A549 (cell line): ENCODE measurements at regions not wholly inside any gene's neighbourhood (a gene's known extent, or its start where the extent isn't known, plus 50 kb on each side); places are given as distances from the start of the nearest gene placed in this dataset.

Source experiments
- ATAC-seq, 2 experiments: fragments of 200-7000 bp in 1 of 2; fragments of >200 bp in 1 of 2; cut with Nextera tagmentation in 1 of 2; cut with Tn5 transposase in 1 of 2; 3 replicates each; pipeline versions ENCODE4 v1.8.0 to v1.9.1; 2018 to 2020; ENCODE audit warnings: mild to moderate bottlenecking in 1 of 2, moderate library complexity in 1 of 2
- CTCF ChIA-PET: fragments of 300-600 bp; sonication (Branson Sonifier 250); formaldehyde crosslinking; extraction: SDS; loops from one replicate; lab custom pipeline; 2021; ENCODE audit warnings: antibody characterized with exemption, inconsistent platforms; lab: Yijun Ruan, JAX
- POLR2A ChIA-PET: fragments of 350-600 bp; formaldehyde crosslinking; extraction: SDS; loops from one replicate; lab custom pipeline; 2021; ENCODE audit warnings: antibody characterized with exemption, inconsistent platforms; lab: Yijun Ruan, JAX
- DNase-seq, 2 experiments: peaks; one replicate each; pipeline versions ENCODE4 v3.0.0 to v3.0.0-alpha.2; 2011 to 2016; ENCODE audit warnings: low read depth in 1 of 2, low spot score in 1 of 2
- FAIRE-seq: peaks from 2 replicates; lab custom pipeline; 2011; peaks lifted over from hg19 to GRCh38; lab: Jason Lieb, UNC
- H3K27ac ChIP-seq, 2 experiments: fragments of >200 bp; sonication (Bioruptor Twin); formaldehyde crosslinking; 3 replicates each; pipeline ENCODE4 v1.5.1; 2016 to 2017
- H3K4me1 ChIP-seq: fragments of >200 bp; sonication (Bioruptor Twin); formaldehyde crosslinking; 3 replicates; pipeline ENCODE4 v1.6.1; 2016
- H3K4me2 ChIP-seq: fragments of >200 bp; sonication (Bioruptor Twin); formaldehyde crosslinking; 3 replicates; pipeline ENCODE4 v1.6.1; 2016
- H3K4me3 ChIP-seq: fragments of >200 bp; sonication (Bioruptor Twin); formaldehyde crosslinking; 3 replicates; pipeline ENCODE4 v1.5.1; 2016
- H3K9me3 ChIP-seq: fragments of >200 bp; sonication (Bioruptor Twin); formaldehyde crosslinking; 3 replicates; pipeline ENCODE4 v1.6.1; 2016
- BHLHE40 ChIP-seq: IDR thresholded peaks from 2 replicates; pipeline ENCODE4 v1.6.1; 2012; ENCODE audit warnings: low read depth, low read length, inconsistent platforms
- CBX8 ChIP-seq: fragments of 200-600 bp; sonication (generic); IDR thresholded peaks from 2 replicates; pipeline ENCODE4 v1.6.1; 2016
- CHD4 ChIP-seq: fragments of 200-600 bp; sonication (generic); IDR thresholded peaks from 2 replicates; pipeline ENCODE4 v1.6.1; 2016; ENCODE audit warnings: antibody characterized with exemption, mild to moderate bottlenecking, borderline replicate concordance
- FOXS1 ChIP-seq: fragments of 250-450 bp; sonication (Bioruptor Pico); IDR thresholded peaks from 2 replicates; pipeline ENCODE4 v1.5.0; 2020; ENCODE audit warnings: mild to moderate bottlenecking, moderate library complexity
- GATA3 ChIP-seq: IDR thresholded peaks from 2 replicates; pipeline ENCODE4 v1.6.1; 2012; ENCODE audit warnings: borderline replicate concordance
- HEYL ChIP-seq: fragments of 250-450 bp; sonication (Bioruptor Pico); IDR thresholded peaks from 2 replicates; pipeline ENCODE4 v1.8.0; 2021; ENCODE audit warnings: mild to moderate bottlenecking, moderate library complexity
- JUN ChIP-seq, 2 experiments: fragments of >200 bp; sonication (Bioruptor Twin); formaldehyde crosslinking; IDR thresholded peaks; 2 replicates in 1 of 2; 3 replicates in 1 of 2; pipeline ENCODE4 v1.6.1; 2016 to 2017
- KDM1A ChIP-seq: fragments of 200-600 bp; sonication (generic); IDR thresholded peaks from 2 replicates; pipeline ENCODE4 v1.6.1; 2016; ENCODE audit warnings: low read depth, mild to moderate bottlenecking
- NPAS2 ChIP-seq: fragments of 250-450 bp; sonication (Bioruptor Pico); IDR thresholded peaks from 2 replicates; pipeline ENCODE4 v1.8.0; 2022; ENCODE audit warnings: mild to moderate bottlenecking, moderate library complexity, borderline replicate concordance
- POLR2A ChIP-seq: IDR thresholded peaks from 2 replicates; pipeline ENCODE4 v1.6.1; 2012; ENCODE audit warnings: mild to moderate bottlenecking, low read length
- RAD21 ChIP-seq, 2 experiments: fragments of >200 bp in 1 of 2; sonication (Bioruptor Twin) in 1 of 2; formaldehyde crosslinking in 1 of 2; IDR thresholded peaks in 1 of 2; conservative IDR thresholded peaks in 1 of 2; 2 replicates in 1 of 2; 3 replicates in 1 of 2; pipeline ENCODE4 v1.6.1; 2012 to 2018; ENCODE audit warnings: inconsistent platforms in 1 of 2
- RFX5 ChIP-seq: fragments of 450-650 bp; IDR thresholded peaks from 2 replicates; pipeline ENCODE4 v1.7.1; 2014; ENCODE audit warnings: antibody characterized with exemption, mild to moderate bottlenecking, moderate library complexity
- RNF2 ChIP-seq: fragments of 200-600 bp; sonication (generic); IDR thresholded peaks from 2 replicates; pipeline ENCODE4 v1.6.1; 2016; ENCODE audit warnings: low read depth, mild to moderate bottlenecking, antibody characterized with exemption, moderate library complexity, borderline replicate concordance
- TP53 ChIP-seq: fragments of 250-450 bp; sonication (Bioruptor Pico); IDR thresholded peaks from 2 replicates; pipeline ENCODE4 v1.5.0; 2021; ENCODE audit warnings: mild to moderate bottlenecking, moderate library complexity
- ZNF302 ChIP-seq: fragments of 250-450 bp; sonication (Bioruptor Pico); IDR thresholded peaks from 2 replicates; pipeline ENCODE4 v1.9.0; 2021; ENCODE audit warnings: inconsistent platforms, mild to moderate bottlenecking, moderate library complexity
- WGBS: methylation state at CpG from one replicate; pipeline ENCODE4 v1.1.6; 2017; ENCODE audit errors: missing lambda C conversion rate; 5-methylcytosine and 5-hydroxymethylcytosine counted together
- TF ChIP-seq, protein P1 (sequence below): fragments of 250-450 bp; sonication (Bioruptor Pico); IDR thresholded peaks from 2 replicates; pipeline ENCODE4 v1.5.0; 2021; ENCODE audit warnings: mild to moderate bottlenecking, moderate library complexity, borderline replicate concordance
- TF ChIP-seq, protein P2 (sequence below): fragments of 200-600 bp; sonication (generic); IDR thresholded peaks from 2 replicates; pipeline ENCODE4 v1.6.1; 2016; ENCODE audit warnings: antibody characterized with exemption, mild to moderate bottlenecking, moderate library complexity
- TF ChIP-seq, protein P3 (sequence below): IDR thresholded peaks from 2 replicates; pipeline ENCODE4 v1.6.1; 2012
- TF ChIP-seq, protein P4 (sequence below): fragments of >200 bp; sonication (Bioruptor Twin); formaldehyde crosslinking; IDR thresholded peaks from 2 replicates; pipeline ENCODE4 v1.6.1; 2016

DNA sequence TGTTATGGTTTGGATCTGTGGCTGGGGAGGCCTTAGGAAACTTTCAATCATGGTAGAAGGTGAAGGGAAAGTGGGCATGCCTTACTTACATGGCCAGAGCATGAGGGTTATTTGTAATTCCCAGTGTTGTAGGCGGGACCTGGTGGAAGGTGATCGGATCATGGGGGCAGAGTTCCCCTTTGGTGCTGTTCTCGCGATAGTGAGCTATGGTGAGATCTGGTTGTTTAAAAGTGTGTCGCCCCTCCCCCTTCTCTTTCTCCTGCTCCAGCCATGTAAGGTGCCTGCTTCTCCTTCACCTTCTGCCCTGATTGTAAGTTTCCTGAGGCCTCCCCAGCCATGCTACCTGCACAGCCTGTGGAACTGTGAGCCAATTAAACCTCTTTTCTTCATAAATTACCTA lies 145.8 kb downstream of the TFAP2C start:
- TF ChIP-seq, protein P1, sequence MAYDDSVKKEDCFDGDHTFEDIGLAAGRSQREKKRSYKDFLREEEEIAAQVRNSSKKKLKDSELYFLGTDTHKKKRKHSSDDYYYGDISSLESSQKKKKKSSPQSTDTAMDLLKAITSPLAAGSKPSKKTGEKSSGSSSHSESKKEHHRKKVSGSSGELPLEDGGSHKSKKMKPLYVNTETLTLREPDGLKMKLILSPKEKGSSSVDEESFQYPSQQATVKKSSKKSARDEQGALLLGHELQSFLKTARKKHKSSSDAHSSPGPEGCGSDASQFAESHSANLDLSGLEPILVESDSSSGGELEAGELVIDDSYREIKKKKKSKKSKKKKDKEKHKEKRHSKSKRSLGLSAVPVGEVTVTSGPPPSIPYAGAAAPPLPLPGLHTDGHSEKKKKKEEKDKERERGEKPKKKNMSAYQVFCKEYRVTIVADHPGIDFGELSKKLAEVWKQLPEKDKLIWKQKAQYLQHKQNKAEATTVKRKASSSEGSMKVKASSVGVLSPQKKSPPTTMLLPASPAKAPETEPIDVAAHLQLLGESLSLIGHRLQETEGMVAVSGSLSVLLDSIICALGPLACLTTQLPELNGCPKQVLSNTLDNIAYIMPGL (CRISPR knock-in tag), result no peak
- WGBS, result 93% methylated on average over 5 of the region's 5 CpGs
- Histone ChIP-seq H3K9me3 (no peaks in the 10 kb centered on the region), H3K27ac (no peak overlapping the region), H3K4me2 (no peak overlapping the region), H3K4me3 (no peak overlapping the region), H3K4me1 (peaks cover 22% of the 10 kb centered on the region)
- CTCF ChIA-PET, result no interaction called here
- no peak for ATAC-seq
- no peak for DNase-seq
- FAIRE-seq, result no peak
- POLR2A ChIA-PET, result no interaction called here

DNA sequence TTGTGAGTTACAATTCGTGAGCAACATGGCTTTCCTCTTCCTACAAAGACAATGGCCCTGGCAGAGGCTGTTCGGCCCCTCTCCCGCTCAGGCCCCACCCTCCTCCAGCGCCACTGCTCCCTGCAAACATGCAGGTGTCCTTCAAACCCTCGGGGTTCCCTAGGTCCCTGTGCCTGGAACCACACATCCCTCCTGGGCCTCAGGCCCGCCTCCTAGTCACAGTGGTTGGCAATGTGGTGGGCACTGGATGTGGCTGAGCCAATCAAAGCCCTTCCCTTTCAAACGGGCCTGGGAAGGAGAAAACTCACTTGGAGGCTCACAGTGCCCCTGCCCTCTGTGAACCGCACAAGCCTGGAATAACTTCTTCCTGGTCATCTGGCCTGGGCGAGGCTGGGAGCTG lies 147.2 kb downstream of the TFAP2C start:
- peak overlapping the region in 1 of 2 experiments; percentile 24; a peak in 2 of 6 replicates for H3K27ac ChIP-seq
- peaks cover 36% of the 10 kb centered on the region for H3K4me1 ChIP-seq
- FAIRE-seq (no peak), DNase-seq (no peak), ATAC-seq (peak in 1 of 2 experiments; percentile 7; a peak in 1 of 6 replicates)
- H3K4me2 ChIP-seq, result no peak overlapping the region
- H3K9me3 ChIP-seq, result no peaks in the 10 kb centered on the region
- H3K4me3 ChIP-seq, result no peak overlapping the region
- ChIA-PET POLR2A (no interaction called here), CTCF (no interaction called here)
- 89% methylated on average over 7 of the region's 9 CpGs for WGBS
- TF ChIP-seq NPAS2 (CRISPR knock-in tag) (no peak), FOXS1 (CRISPR knock-in tag) (no peak), ZNF302 (CRISPR knock-in tag) (no peak), POLR2A (no peak), BHLHE40 (no peak), RFX5 (no peak), CBX8 (no peak), RNF2 (no peak), KDM1A (no peak), TP53 (no peak), CHD4 (no peak), JUN (IDR thresholded peaks at IDR 0.05) (no peak), HEYL (CRISPR knock-in tag) (no peak), GATA3 (no peak), RAD21 (conservative IDR thresholded peaks at IDR 0.05 in 1 of 2, IDR thresholded peaks at IDR 0.05 in 1 of 2) (no peak)
- TF ChIP-seq, protein P2, sequence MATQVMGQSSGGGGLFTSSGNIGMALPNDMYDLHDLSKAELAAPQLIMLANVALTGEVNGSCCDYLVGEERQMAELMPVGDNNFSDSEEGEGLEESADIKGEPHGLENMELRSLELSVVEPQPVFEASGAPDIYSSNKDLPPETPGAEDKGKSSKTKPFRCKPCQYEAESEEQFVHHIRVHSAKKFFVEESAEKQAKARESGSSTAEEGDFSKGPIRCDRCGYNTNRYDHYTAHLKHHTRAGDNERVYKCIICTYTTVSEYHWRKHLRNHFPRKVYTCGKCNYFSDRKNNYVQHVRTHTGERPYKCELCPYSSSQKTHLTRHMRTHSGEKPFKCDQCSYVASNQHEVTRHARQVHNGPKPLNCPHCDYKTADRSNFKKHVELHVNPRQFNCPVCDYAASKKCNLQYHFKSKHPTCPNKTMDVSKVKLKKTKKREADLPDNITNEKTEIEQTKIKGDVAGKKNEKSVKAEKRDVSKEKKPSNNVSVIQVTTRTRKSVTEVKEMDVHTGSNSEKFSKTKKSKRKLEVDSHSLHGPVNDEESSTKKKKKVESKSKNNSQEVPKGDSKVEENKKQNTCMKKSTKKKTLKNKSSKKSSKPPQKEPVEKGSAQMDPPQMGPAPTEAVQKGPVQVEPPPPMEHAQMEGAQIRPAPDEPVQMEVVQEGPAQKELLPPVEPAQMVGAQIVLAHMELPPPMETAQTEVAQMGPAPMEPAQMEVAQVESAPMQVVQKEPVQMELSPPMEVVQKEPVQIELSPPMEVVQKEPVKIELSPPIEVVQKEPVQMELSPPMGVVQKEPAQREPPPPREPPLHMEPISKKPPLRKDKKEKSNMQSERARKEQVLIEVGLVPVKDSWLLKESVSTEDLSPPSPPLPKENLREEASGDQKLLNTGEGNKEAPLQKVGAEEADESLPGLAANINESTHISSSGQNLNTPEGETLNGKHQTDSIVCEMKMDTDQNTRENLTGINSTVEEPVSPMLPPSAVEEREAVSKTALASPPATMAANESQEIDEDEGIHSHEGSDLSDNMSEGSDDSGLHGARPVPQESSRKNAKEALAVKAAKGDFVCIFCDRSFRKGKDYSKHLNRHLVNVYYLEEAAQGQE, result no peak
- TF ChIP-seq, protein P3, sequence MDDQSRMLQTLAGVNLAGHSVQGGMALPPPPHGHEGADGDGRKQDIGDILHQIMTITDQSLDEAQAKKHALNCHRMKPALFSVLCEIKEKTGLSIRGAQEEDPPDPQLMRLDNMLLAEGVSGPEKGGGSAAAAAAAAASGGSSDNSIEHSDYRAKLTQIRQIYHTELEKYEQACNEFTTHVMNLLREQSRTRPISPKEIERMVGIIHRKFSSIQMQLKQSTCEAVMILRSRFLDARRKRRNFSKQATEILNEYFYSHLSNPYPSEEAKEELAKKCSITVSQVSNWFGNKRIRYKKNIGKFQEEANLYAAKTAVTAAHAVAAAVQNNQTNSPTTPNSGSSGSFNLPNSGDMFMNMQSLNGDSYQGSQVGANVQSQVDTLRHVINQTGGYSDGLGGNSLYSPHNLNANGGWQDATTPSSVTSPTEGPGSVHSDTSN, result no peak
- TF ChIP-seq, protein P4, sequence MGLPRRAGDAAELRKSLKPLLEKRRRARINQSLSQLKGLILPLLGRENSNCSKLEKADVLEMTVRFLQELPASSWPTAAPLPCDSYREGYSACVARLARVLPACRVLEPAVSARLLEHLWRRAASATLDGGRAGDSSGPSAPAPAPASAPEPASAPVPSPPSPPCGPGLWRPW, result no peak
- TF ChIP-seq, protein P1 (CRISPR knock-in tag), result no peak
